Erythroblast (primary cell): ENCODE measurements at regions not wholly inside any gene's neighbourhood (a gene's known extent, or its start where the extent isn't known, plus 50 kb on each side); places are given as distances from the start of the nearest gene placed in this dataset.

Experiments used
- GATA1 ChIP-seq: IDR thresholded peaks from 2 replicates; pipeline ENCODE4 v1.6.1; 2011; ENCODE audit warnings: low read depth, mild to moderate bottlenecking, control low read depth, low read length, moderate library complexity
- POLR2A ChIP-seq: IDR thresholded peaks from 2 replicates; pipeline ENCODE4 v1.6.1; 2011; ENCODE audit warnings: mild to moderate bottlenecking, low read length

GRCh38 chr2:239697399-239698164 is 296.8 kb upstream of the HDAC4 start:
- TF ChIP-seq POLR2A (no peak), GATA1 (no peak)
